OCI-LY7 (cell line): ENCODE measurements at regions not wholly inside any gene's neighbourhood (a gene's known extent, or its start where the extent isn't known, plus 50 kb on each side); places are given as distances from the start of the nearest gene placed in this dataset.

ENCODE experiments used
- BruUV-seq: library from RNA; stranded (reverse); fragments of 400-500 nt; replicated peaks from 2 replicates; lab custom pipeline; 2021; lab: Mats Ljungman, UMichigan
- CTCF ChIA-PET: fragments of 300-600 bp; sonication (Branson Sonifier 250); formaldehyde crosslinking; loops from one replicate; lab custom pipeline; 2022; ENCODE audit warnings: antibody characterized with exemption; ENCODE audit not compliant: unreplicated experiment; lab: Charles Lee
- POLR2A ChIA-PET: fragments of 300-600 bp; sonication (Branson Sonifier 250); formaldehyde crosslinking; loops from one replicate; lab custom pipeline; 2022; ENCODE audit warnings: antibody characterized with exemption; lab: Charles Lee
- DNase-seq: peaks from one replicate; pipeline ENCODE4 v3.0.0-alpha.2; 2015; ENCODE audit warnings: low spot score
- H2AFZ ChIP-seq: fragments of 200-600 bp; sonication (generic), shearing (Covaris generic); 2 replicates; pipeline ENCODE4 v1.6.1; 2014; ENCODE audit warnings: mild to moderate bottlenecking, antibody characterized with exemption, low read length, moderate library complexity
- H3K27ac ChIP-seq: fragments of 200-600 bp; sonication (generic); 2 replicates; pipeline ENCODE4 v1.5.1; 2014; ENCODE audit warnings: mixed run types, low read depth, mild to moderate bottlenecking, moderate library complexity, low read length, inconsistent platforms; ENCODE audit not compliant: poor library complexity, severe bottlenecking
- H3K36me3 ChIP-seq: fragments of 200-600 bp; sonication (generic); 2 replicates; pipeline ENCODE4 v1.6.1; 2014; ENCODE audit warnings: mild to moderate bottlenecking, antibody characterized with exemption, low read length, moderate library complexity, mixed read lengths; ENCODE audit not compliant: insufficient read depth
- H3K4me1 ChIP-seq: fragments of 200-600 bp; sonication (generic); 2 replicates; pipeline ENCODE4 v1.5.1; 2014; ENCODE audit warnings: mild to moderate bottlenecking, low read length; ENCODE audit not compliant: insufficient read depth, poor library complexity, severe bottlenecking
- H3K4me2 ChIP-seq: fragments of 200-600 bp; sonication (generic); 2 replicates; pipeline ENCODE4 v1.6.1; 2014; ENCODE audit warnings: mild to moderate bottlenecking, low read length
- H3K4me3 ChIP-seq: fragments of 200-600 bp; sonication (generic); 2 replicates; pipeline ENCODE4 v1.5.1; 2014; ENCODE audit warnings: mild to moderate bottlenecking, low read depth, low read length; ENCODE audit not compliant: poor library complexity, severe bottlenecking
- H3K79me2 ChIP-seq: fragments of 200-600 bp; sonication (generic); 2 replicates; pipeline ENCODE4 v1.6.1; 2016; ENCODE audit warnings: low read depth, mild to moderate bottlenecking, low read length, moderate library complexity, mixed read lengths; ENCODE audit not compliant: insufficient read depth
- H3K9me2 ChIP-seq: fragments of 200-600 bp; sonication (generic); 2 replicates; pipeline ENCODE4 v1.6.1; 2016; ENCODE audit warnings: mild to moderate bottlenecking, low read length, mixed read lengths; ENCODE audit not compliant: insufficient read depth
- H3K9me3 ChIP-seq: fragments of 200-600 bp; sonication (generic); 2 replicates; pipeline ENCODE4 v1.6.1; 2014; ENCODE audit warnings: mild to moderate bottlenecking, mixed run types, low read length, mixed read lengths
- H4K20me1 ChIP-seq: fragments of 200-600 bp; sonication (generic); 2 replicates; pipeline ENCODE4 v1.6.1; 2014; ENCODE audit warnings: mild to moderate bottlenecking, antibody characterized with exemption, low read length, moderate library complexity, mixed read lengths; ENCODE audit not compliant: insufficient read depth
- EZH2phosphoT487 ChIP-seq: fragments of 200-600 bp; sonication (generic); IDR thresholded peaks from 2 replicates; pipeline ENCODE4 v1.6.1; 2018; ENCODE audit warnings: low read depth, borderline replicate concordance, mild to moderate bottlenecking, mixed run types, antibody characterized with exemption, low read length, moderate library complexity, mixed read lengths
- intact Hi-C: fragments of 100-400 bp; cut with micrococcal nuclease; formaldehyde crosslinking; loops from one replicate; pipeline ENCODE4 v1.10.0; 2022; ENCODE audit not compliant: unreplicated experiment
- TF ChIP-seq, protein P1 (sequence below): fragments of 200-600 bp; sonication (generic); conservative IDR thresholded peaks from 2 replicates; pipeline ENCODE4 v1.5.1; 2014; ENCODE audit warnings: mild to moderate bottlenecking, antibody characterized with exemption, low read length, moderate library complexity, mixed read lengths

DNA sequence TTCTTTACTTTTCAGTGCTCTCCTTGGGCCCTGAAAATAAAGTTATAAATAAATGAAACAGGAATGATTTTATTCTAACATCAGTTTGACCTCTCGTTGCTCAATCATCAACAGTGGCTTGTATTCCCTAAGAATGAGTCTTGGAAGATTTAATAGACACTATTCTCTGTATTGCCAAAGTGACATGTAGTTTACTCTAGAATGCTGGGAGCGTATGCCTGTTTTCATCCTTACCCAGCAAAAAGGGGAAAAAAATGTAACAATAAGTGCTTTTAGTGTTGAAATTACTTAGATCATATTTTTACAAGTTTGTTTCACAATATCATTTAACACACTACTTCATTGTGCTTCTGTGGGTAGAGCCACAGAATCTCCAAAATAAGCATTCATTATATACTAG is 240.6 kb upstream of the CWC22 start:
- ChIA-PET CTCF (no interaction called here), POLR2A (no interaction called here)
- no peak overlapping the region for H3K27ac ChIP-seq
- BruUV-seq = no TSS peak
- no peak overlapping the region for H2AFZ ChIP-seq
- H3K36me3 ChIP-seq = no peaks in the 10 kb centered on the region
- no peak overlapping the region for H3K4me3 ChIP-seq
- no peaks in the 10 kb centered on the region for H3K4me1 ChIP-seq
- no peaks in the 10 kb centered on the region for H3K9me2 ChIP-seq
- intact Hi-C loops = loop anchor here (10.0 kb wide), 1 partner anchor 807 kb away; no protein-coding TSS in a partner anchor
- no peaks in the 10 kb centered on the region for H3K9me3 ChIP-seq
- DNase-seq = no peak
- H3K79me2 ChIP-seq = no peaks in the 10 kb centered on the region
- H4K20me1 ChIP-seq = no peaks in the 10 kb centered on the region
- H3K4me2 ChIP-seq = no peak overlapping the region
- TF ChIP-seq EZH2phosphoT487 = no peak
- TF ChIP-seq, protein P1, sequence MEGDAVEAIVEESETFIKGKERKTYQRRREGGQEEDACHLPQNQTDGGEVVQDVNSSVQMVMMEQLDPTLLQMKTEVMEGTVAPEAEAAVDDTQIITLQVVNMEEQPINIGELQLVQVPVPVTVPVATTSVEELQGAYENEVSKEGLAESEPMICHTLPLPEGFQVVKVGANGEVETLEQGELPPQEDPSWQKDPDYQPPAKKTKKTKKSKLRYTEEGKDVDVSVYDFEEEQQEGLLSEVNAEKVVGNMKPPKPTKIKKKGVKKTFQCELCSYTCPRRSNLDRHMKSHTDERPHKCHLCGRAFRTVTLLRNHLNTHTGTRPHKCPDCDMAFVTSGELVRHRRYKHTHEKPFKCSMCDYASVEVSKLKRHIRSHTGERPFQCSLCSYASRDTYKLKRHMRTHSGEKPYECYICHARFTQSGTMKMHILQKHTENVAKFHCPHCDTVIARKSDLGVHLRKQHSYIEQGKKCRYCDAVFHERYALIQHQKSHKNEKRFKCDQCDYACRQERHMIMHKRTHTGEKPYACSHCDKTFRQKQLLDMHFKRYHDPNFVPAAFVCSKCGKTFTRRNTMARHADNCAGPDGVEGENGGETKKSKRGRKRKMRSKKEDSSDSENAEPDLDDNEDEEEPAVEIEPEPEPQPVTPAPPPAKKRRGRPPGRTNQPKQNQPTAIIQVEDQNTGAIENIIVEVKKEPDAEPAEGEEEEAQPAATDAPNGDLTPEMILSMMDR = no peak

DNA sequence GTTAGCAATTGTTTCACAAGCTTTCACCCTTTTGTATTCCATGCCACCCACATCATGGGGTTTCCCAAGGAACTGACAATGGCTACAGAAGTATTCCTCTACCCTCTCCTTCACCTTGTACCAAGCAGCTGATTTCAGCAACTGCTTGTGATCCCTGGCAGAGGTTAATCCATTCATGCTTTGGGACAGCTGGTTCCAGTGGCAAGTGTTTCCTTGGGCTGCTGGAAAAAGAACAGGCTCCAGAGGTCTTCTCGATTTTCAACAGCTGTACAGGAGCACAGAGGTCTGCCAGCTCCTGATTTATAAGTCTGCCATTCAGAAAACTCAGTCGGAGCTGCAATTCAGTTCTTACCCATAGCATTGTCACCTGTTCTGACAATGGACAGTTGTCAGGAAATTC is 239.2 kb upstream of the CWC22 start:
- CTCF ChIA-PET = no interaction called here
- no TSS peak for BruUV-seq

DNA sequence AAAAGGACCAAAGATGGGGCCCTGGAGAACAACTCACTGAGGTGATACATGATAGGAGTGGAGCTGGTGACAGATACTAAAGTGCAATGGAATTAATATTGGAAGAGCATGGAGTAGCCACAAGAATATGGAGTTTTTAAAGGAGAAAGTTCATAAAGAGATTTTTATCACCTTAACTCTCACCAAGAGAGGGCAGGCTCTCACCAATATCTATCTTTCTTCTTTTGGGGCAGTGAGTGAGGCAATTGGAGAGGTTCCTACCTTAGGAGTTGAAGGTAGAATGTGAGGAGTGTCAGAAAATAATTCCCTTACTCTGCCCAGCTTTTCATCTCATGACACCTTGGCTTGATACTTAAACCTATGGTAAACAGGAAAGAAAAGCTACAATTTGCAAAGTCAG is 233.7 kb upstream of the CWC22 start:
- ChIA-PET CTCF (no interaction called here), POLR2A (interaction anchor here (0.6 kb wide), 1 partner anchor 344 kb away, joined by 3 read pairs; no protein-coding TSS in a partner anchor)
- TF ChIP-seq, protein P1 = peak; percentile 67
- no peak for TF ChIP-seq EZH2phosphoT487
- Histone ChIP-seq H4K20me1 (no peaks in the 10 kb centered on the region), H3K36me3 (no peaks in the 10 kb centered on the region), H3K79me2 (no peaks in the 10 kb centered on the region), H3K4me1 (no peaks in the 10 kb centered on the region), H3K27ac (no peak overlapping the region), H3K4me2 (no peak overlapping the region), H3K4me3 (no peak overlapping the region), H3K9me2 (no peaks in the 10 kb centered on the region), H2AFZ (no peak overlapping the region), H3K9me3 (no peaks in the 10 kb centered on the region)
- intact Hi-C loops = loop anchor here (10.0 kb wide), 1 partner anchor 814 kb away; no protein-coding TSS in a partner anchor
- no TSS peak for BruUV-seq
- peak; percentile 5 for DNase-seq

More for the DNA sequence above, 239.2 kb upstream of the CWC22 start:
- no peaks in the 10 kb centered on the region for H3K79me2 ChIP-seq
- no peaks in the 10 kb centered on the region for H3K9me3 ChIP-seq
- no peak overlapping the region for H3K27ac ChIP-seq
- H3K9me2 ChIP-seq = no peaks in the 10 kb centered on the region
- H4K20me1 ChIP-seq = no peaks in the 10 kb centered on the region
- no peak for DNase-seq
- H3K4me1 ChIP-seq = no peaks in the 10 kb centered on the region
- POLR2A ChIA-PET = interaction anchor here (0.5 to 1.0 kb wide), 3 partner anchors 12 to 132 kb away, joined by 3 to 4 read pairs (median 3); no protein-coding TSS in a partner anchor
- no peak overlapping the region for H3K4me2 ChIP-seq
- no peak overlapping the region for H3K4me3 ChIP-seq
- TF ChIP-seq, protein P1 = no peak
- TF ChIP-seq EZH2phosphoT487 = no peak
- no peaks in the 10 kb centered on the region for H3K36me3 ChIP-seq
- H2AFZ ChIP-seq = no peak overlapping the region
- intact Hi-C loops = loop anchor here (10.0 kb wide), 1 partner anchor 809 kb away; no protein-coding TSS in a partner anchor
